GM23338 (cell line): ENCODE measurements at regions not wholly inside any gene's neighbourhood (a gene's known extent, or its start where the extent isn't known, plus 50 kb on each side); places are given as distances from the start of the nearest gene placed in this dataset.

ENCODE experiments used
- ATAC-seq: fragments of 200-7000 bp; cut with Tn5 transposase; 3 replicates; pipeline ENCODE4 v1.9.1; 2020
- DNase-seq: peaks from one replicate; pipeline ENCODE4 v3.0.0-alpha.2; 2015; ENCODE audit warnings: low spot score
- H2AFZ ChIP-seq: fragments of 200-600 bp; sonication (generic); 2 replicates; pipeline ENCODE4 v1.8.0; 2016; ENCODE audit warnings: antibody characterized with exemption, mild to moderate bottlenecking, moderate library complexity
- H3F3A ChIP-seq: fragments of 200-600 bp; sonication (generic); replicated peaks from 2 replicates; pipeline ENCODE4 v1.8.0; 2017; ENCODE audit warnings: antibody characterized with exemption, mixed run types, low read depth
- H3K27ac ChIP-seq: fragments of 200-600 bp; sonication (generic); 2 replicates; pipeline ENCODE4 v1.6.1; 2016; ENCODE audit warnings: low read depth
- H3K27me3 ChIP-seq: fragments of 200-600 bp; sonication (generic); 2 replicates; pipeline ENCODE4 v1.8.0; 2016; ENCODE audit warnings: mild to moderate bottlenecking, mixed run types, moderate library complexity; ENCODE audit not compliant: insufficient read depth
- H3K36me3 ChIP-seq: fragments of 200-600 bp; sonication (generic); 2 replicates; pipeline ENCODE4 v1.8.0; 2016; ENCODE audit warnings: mild to moderate bottlenecking; ENCODE audit not compliant: insufficient read depth
- H3K4me1 ChIP-seq: fragments of 200-600 bp; sonication (generic); 2 replicates; pipeline ENCODE4 v1.8.0; 2016; ENCODE audit warnings: mild to moderate bottlenecking, moderate library complexity; ENCODE audit not compliant: insufficient read depth
- H3K4me2 ChIP-seq: fragments of 200-600 bp; sonication (generic); 2 replicates; pipeline ENCODE4 v1.7.1; 2017; ENCODE audit warnings: mixed run types
- H3K4me3 ChIP-seq: fragments of 200-600 bp; sonication (generic); 2 replicates; pipeline ENCODE4 v1.6.1; 2016; ENCODE audit warnings: mixed run types
- H3K79me2 ChIP-seq: fragments of 200-600 bp; sonication (generic); replicated peaks from 2 replicates; pipeline ENCODE4 v1.8.0; 2017; ENCODE audit warnings: mild to moderate bottlenecking; ENCODE audit not compliant: insufficient read depth
- H3K9me2 ChIP-seq: fragments of 200-600 bp; sonication (generic); 2 replicates; pipeline ENCODE4 v1.8.0; 2017; ENCODE audit not compliant: insufficient read depth
- H4K20me1 ChIP-seq: fragments of 200-600 bp; sonication (generic); replicated peaks from 2 replicates; pipeline ENCODE4 v1.8.0; 2017; ENCODE audit warnings: mild to moderate bottlenecking; ENCODE audit not compliant: insufficient read depth
- H3K27ac Mint-ChIP-seq: 2 replicates; pipeline ENCODE4 v1.8.0; 2020; ENCODE audit warnings: inconsistent platforms, mild to moderate bottlenecking, moderate library complexity, mixed read lengths
- H3K27me3 Mint-ChIP-seq: 3 replicates; pipeline ENCODE4 v1.8.0; 2022; ENCODE audit warnings: low read depth, mild to moderate bottlenecking, moderate library complexity, mixed read lengths, inconsistent platforms; ENCODE audit not compliant: insufficient read depth, poor library complexity
- H3K36me3 Mint-ChIP-seq: 3 replicates; pipeline ENCODE4 v1.8.0; 2021; ENCODE audit warnings: low read depth, mild to moderate bottlenecking, inconsistent platforms, moderate library complexity, mixed read lengths
- H3K4me1 Mint-ChIP-seq: 3 replicates; pipeline ENCODE4 v1.8.0; 2020; ENCODE audit warnings: mild to moderate bottlenecking, inconsistent platforms, mixed read lengths
- H3K4me3 Mint-ChIP-seq: 3 replicates; pipeline ENCODE4 v1.8.0; 2021; ENCODE audit warnings: moderate library complexity, mild to moderate bottlenecking, inconsistent platforms, mixed read lengths
- H3K9me3 Mint-ChIP-seq: 3 replicates; pipeline ENCODE4 v1.8.0; 2020; ENCODE audit warnings: moderate library complexity, mild to moderate bottlenecking, inconsistent platforms, mixed read lengths
- CREB1 ChIP-seq: fragments of 250-450 bp; sonication (Bioruptor Pico); IDR thresholded peaks from 2 replicates; pipeline ENCODE4 v1.5.0; 2020; ENCODE audit warnings: low read depth, mild to moderate bottlenecking, moderate library complexity
- EZH2 ChIP-seq: fragments of 200-600 bp; sonication (generic); IDR thresholded peaks from one replicate; pipeline ENCODE4 v1.8.0; 2017; ENCODE audit warnings: antibody characterized with exemption, mild to moderate bottlenecking, low read depth; ENCODE audit not compliant: unreplicated experiment
- EZH2phosphoT487 ChIP-seq: fragments of 200-600 bp; sonication (generic); IDR thresholded peaks from one replicate; pipeline ENCODE4 v1.8.1; 2018; ENCODE audit warnings: antibody characterized with exemption; ENCODE audit not compliant: unreplicated experiment
- NANOG ChIP-seq: IDR thresholded peaks from 2 replicates; pipeline ENCODE4 v1.6.1; 2016; ENCODE audit warnings: antibody characterized with exemption, borderline replicate concordance
- STAT1 ChIP-seq: IDR thresholded peaks from one replicate; pipeline ENCODE4 v1.6.1; 2016; ENCODE audit warnings: antibody characterized with exemption; ENCODE audit not compliant: unreplicated experiment
- ZNF114 ChIP-seq: fragments of 250-450 bp; sonication (Bioruptor Pico); IDR thresholded peaks from 2 replicates; pipeline ENCODE4 v1.5.0; 2020; ENCODE audit warnings: mild to moderate bottlenecking, moderate library complexity
- TF ChIP-seq, protein P1 (sequence below), 2 experiments: fragments of 200-600 bp in 1 of 2; sonication (generic) in 1 of 2; conservative IDR thresholded peaks; 2 replicates each; pipeline versions ENCODE4 v1.5.1 to v1.6.1; 2016 to 2017; ENCODE audit warnings: antibody characterized with exemption in 2 of 2, low read depth in 2 of 2, mild to moderate bottlenecking in 2 of 2, moderate library complexity in 1 of 2
- TF ChIP-seq, protein P2 (sequence below): IDR thresholded peaks from 2 replicates; pipeline ENCODE4 v1.6.1; 2016; ENCODE audit warnings: antibody characterized with exemption
- TF ChIP-seq, protein P3 (sequence below): fragments of 250-450 bp; sonication (Bioruptor Pico); IDR thresholded peaks from 2 replicates; pipeline ENCODE4 v1.5.0; 2020; ENCODE audit warnings: mild to moderate bottlenecking, moderate library complexity
- TF ChIP-seq, protein P4 (sequence below): IDR thresholded peaks from one replicate; pipeline ENCODE4 v1.6.1; 2018; ENCODE audit warnings: antibody characterized with exemption; ENCODE audit not compliant: unreplicated experiment

DNA sequence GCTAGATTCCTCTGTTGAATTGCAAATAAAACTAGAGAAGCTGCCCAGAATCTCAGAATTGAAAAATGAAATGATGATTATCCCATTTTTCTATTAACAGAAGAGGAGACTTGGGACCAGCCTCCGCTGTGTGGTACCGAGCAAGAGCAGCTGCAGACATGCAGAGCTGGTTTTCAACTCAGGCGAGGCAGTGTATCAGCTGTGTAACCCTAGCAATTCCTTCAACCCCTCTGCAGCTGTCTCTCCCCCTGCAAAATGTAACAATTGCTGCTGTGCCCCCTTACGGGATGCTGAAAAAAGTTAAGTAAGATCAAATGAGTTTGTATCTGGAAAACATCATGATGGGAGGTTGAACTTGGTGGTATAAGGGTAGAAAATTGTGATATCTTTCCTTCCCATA, 98.5 kb upstream of the C3orf80 start (continued):
- TF ChIP-seq, protein P1, sequence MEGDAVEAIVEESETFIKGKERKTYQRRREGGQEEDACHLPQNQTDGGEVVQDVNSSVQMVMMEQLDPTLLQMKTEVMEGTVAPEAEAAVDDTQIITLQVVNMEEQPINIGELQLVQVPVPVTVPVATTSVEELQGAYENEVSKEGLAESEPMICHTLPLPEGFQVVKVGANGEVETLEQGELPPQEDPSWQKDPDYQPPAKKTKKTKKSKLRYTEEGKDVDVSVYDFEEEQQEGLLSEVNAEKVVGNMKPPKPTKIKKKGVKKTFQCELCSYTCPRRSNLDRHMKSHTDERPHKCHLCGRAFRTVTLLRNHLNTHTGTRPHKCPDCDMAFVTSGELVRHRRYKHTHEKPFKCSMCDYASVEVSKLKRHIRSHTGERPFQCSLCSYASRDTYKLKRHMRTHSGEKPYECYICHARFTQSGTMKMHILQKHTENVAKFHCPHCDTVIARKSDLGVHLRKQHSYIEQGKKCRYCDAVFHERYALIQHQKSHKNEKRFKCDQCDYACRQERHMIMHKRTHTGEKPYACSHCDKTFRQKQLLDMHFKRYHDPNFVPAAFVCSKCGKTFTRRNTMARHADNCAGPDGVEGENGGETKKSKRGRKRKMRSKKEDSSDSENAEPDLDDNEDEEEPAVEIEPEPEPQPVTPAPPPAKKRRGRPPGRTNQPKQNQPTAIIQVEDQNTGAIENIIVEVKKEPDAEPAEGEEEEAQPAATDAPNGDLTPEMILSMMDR (conservative IDR thresholded peaks at IDR 0.05; ENCODE audit: low read depth in 2 of 2), result no peak

DNA sequence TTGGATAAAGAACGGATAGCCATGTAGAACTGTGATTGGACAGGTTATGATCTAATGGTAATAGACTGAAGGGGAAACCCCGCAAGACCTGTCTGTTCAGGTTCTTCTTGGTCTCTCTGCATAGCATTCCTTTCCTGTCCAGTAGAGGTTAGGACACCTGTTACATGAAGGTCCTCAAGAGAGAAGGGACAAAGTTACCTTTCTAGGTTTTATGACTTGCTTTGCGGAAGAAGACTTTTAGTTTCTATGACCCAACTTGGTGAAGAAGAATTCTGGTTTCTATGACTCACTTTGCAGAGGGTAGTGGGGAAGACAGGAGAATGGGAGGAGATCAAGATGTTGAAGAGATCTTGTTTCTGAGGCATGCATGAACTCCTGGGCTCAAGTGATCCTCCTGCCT, 97.9 kb upstream of the C3orf80 start:
- Histone ChIP-seq H3K36me3 (no peaks in the 10 kb centered on the region), H3K9me2 (no peaks in the 10 kb centered on the region; the same call in 1 of the 2 replicates), H3K4me2 (no peak overlapping the region), H3K27ac (no peak overlapping the region), H3F3A (no peaks in the 10 kb centered on the region), H3K4me1 (peaks cover 6% of the 10 kb centered on the region; the same call in 1 of the 2 replicates), H2AFZ (no peak overlapping the region), H3K4me3 (no peak overlapping the region), H3K27me3 (no peaks in the 10 kb centered on the region), H3K79me2 (no peaks in the 10 kb centered on the region), H4K20me1 (no peaks in the 10 kb centered on the region)
- H3K9me3 Mint-ChIP-seq, result no peaks in the 10 kb centered on the region
- peaks cover 8% of the 10 kb centered on the region for H3K4me1 Mint-ChIP-seq
- no peak for DNase-seq
- H3K36me3 Mint-ChIP-seq, result no peaks in the 10 kb centered on the region
- no peak overlapping the region for H3K27ac Mint-ChIP-seq
- H3K27me3 Mint-ChIP-seq, result peaks cover 2% of the 10 kb centered on the region
- no peak overlapping the region for H3K4me3 Mint-ChIP-seq
- ATAC-seq, result no peak
- TF ChIP-seq NANOG (no peak), CREB1 (no peak), EZH2phosphoT487 (no peak), EZH2 (no peak), STAT1 (no peak), ZNF114 (CRISPR knock-in tag) (no peak)
- TF ChIP-seq, protein P2, sequence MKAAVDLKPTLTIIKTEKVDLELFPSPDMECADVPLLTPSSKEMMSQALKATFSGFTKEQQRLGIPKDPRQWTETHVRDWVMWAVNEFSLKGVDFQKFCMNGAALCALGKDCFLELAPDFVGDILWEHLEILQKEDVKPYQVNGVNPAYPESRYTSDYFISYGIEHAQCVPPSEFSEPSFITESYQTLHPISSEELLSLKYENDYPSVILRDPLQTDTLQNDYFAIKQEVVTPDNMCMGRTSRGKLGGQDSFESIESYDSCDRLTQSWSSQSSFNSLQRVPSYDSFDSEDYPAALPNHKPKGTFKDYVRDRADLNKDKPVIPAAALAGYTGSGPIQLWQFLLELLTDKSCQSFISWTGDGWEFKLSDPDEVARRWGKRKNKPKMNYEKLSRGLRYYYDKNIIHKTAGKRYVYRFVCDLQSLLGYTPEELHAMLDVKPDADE, result no peak
- TF ChIP-seq, protein P3, sequence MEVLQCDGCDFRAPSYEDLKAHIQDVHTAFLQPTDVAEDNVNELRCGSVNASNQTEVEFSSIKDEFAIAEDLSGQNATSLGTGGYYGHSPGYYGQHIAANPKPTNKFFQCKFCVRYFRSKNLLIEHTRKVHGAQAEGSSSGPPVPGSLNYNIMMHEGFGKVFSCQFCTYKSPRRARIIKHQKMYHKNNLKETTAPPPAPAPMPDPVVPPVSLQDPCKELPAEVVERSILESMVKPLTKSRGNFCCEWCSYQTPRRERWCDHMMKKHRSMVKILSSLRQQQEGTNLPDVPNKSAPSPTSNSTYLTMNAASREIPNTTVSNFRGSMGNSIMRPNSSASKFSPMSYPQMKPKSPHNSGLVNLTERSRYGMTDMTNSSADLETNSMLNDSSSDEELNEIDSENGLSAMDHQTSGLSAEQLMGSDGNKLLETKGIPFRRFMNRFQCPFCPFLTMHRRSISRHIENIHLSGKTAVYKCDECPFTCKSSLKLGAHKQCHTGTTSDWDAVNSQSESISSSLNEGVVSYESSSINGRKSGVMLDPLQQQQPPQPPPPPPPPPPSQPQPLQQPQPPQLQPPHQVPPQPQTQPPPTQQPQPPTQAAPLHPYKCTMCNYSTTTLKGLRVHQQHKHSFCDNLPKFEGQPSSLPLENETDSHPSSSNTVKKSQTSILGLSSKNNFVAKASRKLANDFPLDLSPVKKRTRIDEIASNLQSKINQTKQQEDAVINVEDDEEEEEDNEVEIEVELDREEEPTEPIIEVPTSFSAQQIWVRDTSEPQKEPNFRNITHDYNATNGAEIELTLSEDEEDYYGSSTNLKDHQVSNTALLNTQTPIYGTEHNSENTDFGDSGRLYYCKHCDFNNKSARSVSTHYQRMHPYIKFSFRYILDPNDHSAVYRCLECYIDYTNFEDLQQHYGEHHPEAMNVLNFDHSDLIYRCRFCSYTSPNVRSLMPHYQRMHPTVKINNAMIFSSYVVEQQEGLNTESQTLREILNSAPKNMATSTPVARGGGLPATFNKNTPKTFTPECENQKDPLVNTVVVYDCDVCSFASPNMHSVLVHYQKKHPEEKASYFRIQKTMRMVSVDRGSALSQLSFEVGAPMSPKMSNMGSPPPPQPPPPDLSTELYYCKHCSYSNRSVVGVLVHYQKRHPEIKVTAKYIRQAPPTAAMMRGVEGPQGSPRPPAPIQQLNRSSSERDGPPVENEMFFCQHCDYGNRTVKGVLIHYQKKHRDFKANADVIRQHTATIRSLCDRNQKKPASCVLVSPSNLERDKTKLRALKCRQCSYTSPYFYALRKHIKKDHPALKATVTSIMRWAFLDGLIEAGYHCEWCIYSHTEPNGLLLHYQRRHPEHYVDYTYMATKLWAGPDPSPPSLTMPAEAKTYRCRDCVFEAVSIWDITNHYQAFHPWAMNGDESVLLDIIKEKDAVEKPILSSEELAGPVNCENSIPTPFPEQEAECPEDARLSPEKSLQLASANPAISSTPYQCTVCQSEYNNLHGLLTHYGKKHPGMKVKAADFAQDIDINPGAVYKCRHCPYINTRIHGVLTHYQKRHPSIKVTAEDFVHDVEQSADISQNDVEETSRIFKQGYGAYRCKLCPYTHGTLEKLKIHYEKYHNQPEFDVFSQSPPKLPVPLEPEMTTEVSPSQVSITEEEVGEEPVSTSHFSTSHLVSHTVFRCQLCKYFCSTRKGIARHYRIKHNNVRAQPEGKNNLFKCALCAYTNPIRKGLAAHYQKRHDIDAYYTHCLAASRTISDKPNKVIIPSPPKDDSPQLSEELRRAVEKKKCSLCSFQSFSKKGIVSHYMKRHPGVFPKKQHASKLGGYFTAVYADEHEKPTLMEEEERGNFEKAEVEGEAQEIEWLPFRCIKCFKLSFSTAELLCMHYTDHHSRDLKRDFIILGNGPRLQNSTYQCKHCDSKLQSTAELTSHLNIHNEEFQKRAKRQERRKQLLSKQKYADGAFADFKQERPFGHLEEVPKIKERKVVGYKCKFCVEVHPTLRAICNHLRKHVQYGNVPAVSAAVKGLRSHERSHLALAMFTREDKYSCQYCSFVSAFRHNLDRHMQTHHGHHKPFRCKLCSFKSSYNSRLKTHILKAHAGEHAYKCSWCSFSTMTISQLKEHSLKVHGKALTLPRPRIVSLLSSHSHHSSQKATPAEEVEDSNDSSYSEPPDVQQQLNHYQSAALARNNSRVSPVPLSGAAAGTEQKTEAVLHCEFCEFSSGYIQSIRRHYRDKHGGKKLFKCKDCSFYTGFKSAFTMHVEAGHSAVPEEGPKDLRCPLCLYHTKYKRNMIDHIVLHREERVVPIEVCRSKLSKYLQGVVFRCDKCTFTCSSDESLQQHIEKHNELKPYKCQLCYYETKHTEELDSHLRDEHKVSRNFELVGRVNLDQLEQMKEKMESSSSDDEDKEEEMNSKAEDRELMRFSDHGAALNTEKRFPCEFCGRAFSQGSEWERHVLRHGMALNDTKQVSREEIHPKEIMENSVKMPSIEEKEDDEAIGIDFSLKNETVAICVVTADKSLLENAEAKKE (CRISPR knock-in tag), result no peak
- TF ChIP-seq, protein P1 (conservative IDR thresholded peaks at IDR 0.05; ENCODE audit: low read depth in 2 of 2), result no peak
- TF ChIP-seq, protein P4, sequence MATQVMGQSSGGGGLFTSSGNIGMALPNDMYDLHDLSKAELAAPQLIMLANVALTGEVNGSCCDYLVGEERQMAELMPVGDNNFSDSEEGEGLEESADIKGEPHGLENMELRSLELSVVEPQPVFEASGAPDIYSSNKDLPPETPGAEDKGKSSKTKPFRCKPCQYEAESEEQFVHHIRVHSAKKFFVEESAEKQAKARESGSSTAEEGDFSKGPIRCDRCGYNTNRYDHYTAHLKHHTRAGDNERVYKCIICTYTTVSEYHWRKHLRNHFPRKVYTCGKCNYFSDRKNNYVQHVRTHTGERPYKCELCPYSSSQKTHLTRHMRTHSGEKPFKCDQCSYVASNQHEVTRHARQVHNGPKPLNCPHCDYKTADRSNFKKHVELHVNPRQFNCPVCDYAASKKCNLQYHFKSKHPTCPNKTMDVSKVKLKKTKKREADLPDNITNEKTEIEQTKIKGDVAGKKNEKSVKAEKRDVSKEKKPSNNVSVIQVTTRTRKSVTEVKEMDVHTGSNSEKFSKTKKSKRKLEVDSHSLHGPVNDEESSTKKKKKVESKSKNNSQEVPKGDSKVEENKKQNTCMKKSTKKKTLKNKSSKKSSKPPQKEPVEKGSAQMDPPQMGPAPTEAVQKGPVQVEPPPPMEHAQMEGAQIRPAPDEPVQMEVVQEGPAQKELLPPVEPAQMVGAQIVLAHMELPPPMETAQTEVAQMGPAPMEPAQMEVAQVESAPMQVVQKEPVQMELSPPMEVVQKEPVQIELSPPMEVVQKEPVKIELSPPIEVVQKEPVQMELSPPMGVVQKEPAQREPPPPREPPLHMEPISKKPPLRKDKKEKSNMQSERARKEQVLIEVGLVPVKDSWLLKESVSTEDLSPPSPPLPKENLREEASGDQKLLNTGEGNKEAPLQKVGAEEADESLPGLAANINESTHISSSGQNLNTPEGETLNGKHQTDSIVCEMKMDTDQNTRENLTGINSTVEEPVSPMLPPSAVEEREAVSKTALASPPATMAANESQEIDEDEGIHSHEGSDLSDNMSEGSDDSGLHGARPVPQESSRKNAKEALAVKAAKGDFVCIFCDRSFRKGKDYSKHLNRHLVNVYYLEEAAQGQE, result no peak
